ACHN (cell line): ENCODE measurements at regions not wholly inside any gene's neighbourhood (a gene's known extent, or its start where the extent isn't known, plus 50 kb on each side); places are given as distances from the start of the nearest gene placed in this dataset.

ENCODE experiments used
- DNase-seq: peaks from one replicate; pipeline ENCODE4 v3.0.0-alpha.2; 2015
- in situ Hi-C: cut with HindIII; loops from 2 replicates; pipeline ENCODE4 v1.10.0; 2017; ENCODE audit warnings: low sequenced_read_pairs, low pct_ligation_motif_present, low pct_unique_long_range_greater_than_20kb

DNA sequence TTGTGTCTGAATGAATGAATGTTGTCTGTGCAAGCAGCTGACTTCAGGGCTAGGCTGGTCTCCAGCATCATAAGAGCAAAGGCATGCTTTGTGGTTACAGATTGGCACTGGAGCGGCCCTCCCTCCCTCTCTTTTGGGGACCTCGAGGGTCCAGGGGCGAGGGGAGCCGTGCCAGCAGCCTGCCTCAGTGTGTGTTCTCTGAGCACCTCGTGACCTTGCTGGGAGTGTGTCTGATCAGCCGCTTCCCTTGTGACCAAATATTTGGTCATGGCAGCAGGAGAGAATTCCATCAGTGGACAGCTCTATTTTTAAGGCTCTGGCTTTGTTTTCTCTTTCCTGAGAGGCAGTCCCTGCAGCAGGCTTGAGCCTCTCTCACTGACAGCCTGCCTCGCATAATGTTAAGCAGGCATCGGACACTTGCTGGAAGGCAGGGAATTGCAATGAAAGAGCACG lies 329.7 kb downstream of the UQCRFS1 start:
- no peak for DNase-seq

DNA sequence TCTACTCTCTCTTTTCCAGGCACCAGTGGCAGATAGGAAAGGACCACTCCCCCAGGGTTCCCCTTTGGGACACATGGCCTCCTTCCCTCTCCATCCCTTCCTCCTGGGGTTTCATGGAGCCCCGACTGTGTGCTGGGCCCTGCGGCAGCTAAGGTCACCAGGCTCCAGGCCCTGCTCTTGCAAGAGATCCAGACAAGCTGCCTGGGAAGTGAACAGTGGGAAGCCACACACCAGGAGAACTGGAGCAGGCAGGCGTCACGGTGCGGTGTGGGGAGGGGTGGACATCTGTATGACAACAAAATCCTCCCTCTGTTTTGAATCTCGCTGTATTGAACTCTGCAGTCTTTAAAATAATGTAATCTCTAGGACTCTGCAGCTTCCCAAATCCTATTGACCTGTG lies 330.1 kb downstream of the UQCRFS1 start:
- DNase-seq: no peak
- in situ Hi-C loops: no loop called here

More for the DNA sequence above, 329.7 kb downstream of the UQCRFS1 start:
- in situ Hi-C loops: no loop called here

DNA sequence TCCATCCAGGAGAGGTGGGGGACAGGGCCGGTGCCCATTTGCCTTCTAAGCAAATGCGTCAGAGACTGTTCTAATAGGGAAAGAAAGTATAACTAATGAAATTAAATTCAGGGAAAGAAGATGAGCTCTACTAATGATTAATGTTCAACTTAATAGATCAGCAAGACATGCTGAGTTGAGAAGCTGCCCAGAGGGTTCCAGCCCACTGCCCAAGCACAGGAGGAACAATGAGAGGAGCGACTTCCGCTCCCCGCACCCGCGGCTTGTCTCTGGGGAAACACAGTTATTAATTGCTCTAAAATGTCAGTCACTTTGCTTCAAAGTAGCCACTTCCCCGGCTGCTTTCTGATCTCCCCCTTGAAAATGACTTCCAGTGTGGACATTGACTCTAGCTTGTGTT lies 331.3 kb downstream of the UQCRFS1 start:
- in situ Hi-C loops: no loop called here
- DNase-seq: no peak

DNA sequence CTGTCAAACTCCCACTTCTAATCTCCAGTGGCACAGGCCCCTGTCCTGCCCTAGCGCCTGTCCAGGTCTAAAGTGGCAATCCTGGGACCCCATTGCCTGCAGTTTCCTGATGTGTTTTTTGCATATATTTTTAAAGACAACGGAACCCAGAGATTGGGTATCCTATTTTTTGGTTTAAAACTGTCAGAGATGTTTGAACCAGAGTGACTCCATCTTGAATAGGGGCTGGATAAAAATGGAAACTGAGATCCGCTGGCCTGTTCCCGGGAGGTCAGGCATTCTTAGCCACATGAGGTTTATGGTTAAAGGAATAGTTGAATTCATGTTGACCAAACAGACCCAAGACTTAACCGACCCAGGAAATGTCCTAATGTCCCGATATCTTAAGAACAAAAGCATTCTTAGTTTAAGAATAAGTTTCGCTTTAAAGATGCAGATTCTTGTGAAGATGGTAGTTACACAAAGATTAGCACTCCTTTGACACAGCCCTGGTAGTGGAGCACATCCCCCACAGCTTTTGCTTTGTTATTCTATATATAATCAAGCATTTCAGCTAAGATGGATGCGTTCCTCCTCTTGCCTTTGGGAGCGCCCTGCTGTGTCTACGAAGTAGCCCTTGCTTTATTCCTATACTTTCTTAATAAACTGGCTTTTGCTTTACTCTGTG lies 332.1 kb downstream of the UQCRFS1 start:
- in situ Hi-C loops: no loop called here
- DNase-seq: no peak

DNA sequence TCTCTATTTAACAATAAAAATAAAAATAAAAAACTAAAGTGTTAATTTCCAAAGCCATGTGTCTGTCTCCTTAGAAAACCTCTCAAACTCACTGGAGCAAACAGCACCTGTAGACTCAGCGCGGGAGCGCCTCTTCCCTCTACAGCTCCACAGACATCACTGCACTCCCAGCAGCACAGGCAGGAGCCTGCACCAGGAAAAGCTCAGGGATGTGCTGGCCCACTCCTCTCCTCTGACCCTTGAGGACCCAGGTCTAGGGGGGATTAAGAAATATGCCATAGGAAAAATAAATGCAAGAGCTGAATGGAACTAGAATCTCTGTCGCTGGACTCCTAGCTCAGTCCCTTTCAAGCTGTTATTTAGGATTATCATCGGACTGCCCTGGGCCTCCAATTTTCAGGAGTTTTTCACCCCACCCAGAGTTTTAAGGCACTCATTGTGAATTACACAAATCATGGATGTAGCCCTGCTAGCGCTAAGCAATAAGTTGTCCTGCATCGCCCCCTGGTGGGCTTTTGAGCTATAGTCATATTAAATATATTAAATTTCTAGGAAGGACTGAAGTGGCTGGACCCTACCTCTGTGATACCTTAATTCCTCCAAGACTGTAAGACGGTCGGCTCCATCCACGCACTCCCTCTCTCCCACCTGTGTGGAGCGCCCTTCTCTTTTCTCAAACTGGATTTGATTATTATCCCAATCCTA lies 333.9 kb downstream of the UQCRFS1 start:
- DNase-seq: peak; percentile 60
- in situ Hi-C loops: no loop called here

DNA sequence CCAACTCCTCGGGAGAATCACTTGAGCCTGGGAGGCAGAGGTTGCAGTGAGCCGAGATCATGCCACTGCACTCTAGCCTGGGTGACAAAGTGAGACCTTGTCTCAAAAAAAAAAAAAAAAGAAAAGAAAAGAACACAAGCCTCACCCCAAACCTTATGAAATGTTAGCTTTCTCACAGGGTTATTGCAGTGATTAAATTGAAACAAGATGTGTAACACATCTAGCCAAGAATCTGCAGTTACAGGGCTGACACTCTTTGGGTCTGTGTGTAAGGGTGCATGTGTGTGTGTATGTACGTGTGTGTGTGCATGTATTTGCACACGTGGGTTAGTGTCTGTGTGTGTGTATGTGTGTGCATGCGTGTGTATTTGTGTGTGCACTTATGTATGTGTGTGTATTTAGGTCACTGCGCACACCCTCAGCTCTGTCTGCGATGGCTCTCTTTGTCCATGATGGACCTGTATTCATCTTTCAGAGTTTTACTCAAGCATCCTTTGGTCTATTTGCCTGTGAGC lies 336.3 kb downstream of the UQCRFS1 start:
- no peak for DNase-seq
- in situ Hi-C loops: no loop called here

DNA sequence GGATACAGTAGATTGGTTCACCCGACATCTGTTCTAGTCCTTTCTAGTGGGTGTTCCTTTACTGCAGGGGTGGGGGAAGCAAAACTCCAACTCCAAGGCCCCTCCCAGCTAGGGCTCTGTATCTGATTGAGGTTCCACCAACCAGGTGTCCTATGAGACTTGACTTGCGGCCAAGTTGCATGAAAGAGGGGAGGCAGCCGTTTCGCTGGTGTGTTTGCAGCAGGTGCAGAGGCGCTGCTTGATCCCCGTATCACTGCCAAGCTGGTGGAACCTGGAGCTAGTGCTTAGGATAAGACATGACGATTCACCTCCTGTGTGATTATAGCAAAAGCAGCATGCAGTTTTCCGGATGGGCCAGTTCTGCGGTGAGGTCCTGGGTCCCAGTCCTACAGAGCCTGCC lies 338.2 kb downstream of the UQCRFS1 start:
- in situ Hi-C loops: no loop called here
- DNase-seq: no peak

DNA sequence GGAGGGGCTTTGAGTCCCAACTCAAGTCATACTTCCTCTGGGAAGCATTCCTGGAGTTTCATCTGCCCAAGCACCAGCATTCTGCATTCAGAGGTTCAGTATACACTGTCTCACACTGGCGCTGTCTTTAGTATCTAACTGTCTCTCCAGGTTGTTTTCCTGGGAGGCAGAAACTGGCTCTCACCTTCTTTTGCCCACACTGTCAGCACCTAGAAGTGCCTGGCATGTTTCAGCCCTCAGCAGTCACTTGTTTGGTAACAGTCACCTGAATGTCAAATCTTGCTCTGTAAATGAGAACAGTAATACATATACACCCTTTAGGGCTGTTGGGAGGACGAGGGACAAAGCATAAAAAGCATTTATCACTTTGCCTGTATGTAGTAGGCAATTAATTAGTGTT lies 339.6 kb downstream of the UQCRFS1 start:
- in situ Hi-C loops: no loop called here
- no peak for DNase-seq

DNA sequence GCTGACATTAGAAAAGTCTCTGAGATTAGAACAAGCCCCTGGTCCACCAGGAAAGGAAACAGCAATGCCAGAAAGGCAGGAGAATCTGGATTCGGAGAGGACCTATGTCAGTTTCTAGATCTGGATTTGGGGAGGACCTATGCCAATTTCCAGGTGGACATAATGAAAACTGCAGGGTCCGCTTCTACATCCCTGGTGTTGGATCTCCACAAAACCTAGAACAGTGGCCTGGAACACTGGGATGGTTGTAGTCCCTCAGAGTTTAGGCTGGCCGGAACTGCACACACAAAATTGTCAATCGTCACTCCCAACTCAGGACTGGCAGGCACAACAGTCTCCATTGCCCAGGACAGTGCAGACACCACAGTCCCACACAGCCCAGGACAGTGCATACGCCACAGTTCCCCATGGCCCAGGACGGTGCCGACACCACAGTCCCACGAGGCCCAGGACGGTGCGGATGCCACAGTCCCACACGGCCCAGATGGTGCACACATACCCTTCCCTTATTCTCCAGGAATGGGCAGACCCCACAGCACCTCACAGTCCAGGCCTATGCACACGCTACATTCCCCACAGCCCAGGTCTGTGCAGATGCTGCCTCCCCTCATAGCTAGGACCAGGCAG lies 341.7 kb downstream of the UQCRFS1 start:
- in situ Hi-C loops: no loop called here
- no peak for DNase-seq

DNA sequence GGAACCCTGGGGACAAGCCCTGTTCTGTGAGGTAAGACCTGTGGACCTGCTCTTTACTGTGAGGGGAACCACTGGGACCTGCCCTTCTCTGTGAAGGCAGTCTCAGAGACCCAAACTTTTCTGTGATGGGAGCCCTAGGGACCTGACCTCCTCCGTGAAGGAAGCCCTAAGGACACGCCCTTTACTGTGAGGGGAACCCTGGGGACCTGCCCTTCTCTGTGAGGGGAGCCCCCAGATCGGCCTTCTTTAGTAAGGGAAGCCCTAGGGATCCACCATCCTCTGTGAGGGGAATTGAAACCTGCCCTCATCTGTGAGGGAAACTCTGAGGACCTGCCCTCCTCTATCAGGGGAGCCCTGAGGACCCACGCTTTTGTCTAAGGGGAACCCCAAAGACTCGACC lies 343.5 kb downstream of the UQCRFS1 start:
- in situ Hi-C loops: no loop called here
- no peak for DNase-seq

DNA sequence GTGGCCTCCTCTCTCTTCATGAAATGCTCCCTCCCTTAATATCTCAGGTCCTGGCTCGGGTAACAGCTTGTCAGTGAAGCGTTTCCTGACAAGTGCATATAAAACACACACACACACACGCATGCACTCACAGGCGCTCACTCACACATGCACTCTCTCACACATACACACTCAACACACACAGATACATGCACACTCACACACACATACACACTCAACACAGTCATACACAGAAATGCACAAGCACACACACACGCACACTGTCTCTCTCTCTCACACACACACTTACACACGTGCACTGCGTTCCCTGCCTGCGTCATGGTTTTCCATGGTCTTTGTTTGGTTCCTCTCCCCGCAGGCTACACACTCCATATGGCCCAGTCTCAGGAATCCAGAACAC lies 344.1 kb downstream of the UQCRFS1 start:
- in situ Hi-C loops: no loop called here
- DNase-seq: no peak

DNA sequence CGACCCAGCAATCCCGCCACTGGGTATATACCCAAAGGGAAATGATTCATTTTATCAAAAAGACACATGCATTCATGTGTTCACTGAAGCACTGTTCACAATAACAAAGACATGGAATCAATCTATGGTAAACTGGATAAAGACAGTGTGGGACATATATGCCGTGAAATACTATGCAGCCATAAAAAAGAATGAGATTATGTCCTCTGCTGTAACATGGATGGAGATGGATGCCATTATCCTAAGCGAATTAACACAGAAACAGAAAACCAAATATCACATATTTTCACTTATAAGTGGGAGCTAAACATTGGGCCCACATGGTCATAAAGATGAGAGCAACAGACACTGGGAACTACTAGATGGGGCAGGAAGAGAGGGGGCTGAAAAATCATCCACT lies 345.0 kb downstream of the UQCRFS1 start:
- DNase-seq: no peak
- in situ Hi-C loops: no loop called here

DNA sequence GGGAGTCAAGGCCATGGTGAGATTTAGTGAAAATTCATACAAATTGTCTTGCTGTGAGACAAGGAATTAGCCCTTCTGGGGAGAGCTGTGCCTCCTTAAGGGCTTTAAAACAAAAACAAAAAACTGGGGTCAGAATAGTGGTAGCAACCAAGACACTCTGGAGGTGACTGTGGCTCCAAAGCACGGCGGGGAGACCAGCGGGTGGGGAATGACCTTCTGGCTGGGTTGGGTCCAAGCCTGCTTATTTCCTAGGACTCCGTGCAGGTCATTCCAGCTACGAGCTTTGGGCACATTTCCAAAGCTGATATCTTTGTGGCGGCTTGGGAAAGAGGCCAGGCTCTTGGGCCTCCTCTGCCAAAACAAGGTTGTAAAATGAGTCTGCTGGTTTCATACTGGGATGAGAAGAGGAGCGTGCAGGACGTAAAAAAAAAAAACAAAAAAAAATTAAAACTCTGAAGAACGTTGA lies 348.3 kb downstream of the UQCRFS1 start:
- no peak for DNase-seq
- in situ Hi-C loops: no loop called here

DNA sequence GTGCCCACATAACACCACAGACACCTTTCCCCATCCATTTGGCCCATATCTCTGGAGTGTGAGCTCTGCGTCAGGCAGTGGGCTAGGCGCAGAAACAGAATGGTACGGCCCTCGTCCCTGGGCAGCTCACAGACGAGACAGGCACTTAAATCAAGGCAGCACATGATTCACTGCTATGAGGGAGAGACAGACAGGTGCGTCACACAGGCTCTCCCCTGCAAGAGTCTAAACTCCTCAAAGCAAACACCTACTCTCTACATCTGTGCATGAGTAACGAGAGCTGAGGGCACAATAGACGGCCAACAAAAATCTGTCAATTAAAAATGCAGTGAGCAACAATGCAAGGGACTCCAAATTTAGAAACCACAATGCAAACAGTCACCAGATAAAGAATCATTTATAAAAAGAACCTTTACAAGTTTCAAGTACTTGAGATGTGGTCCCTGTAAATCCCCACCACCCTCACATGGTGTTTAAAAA lies 348.9 kb downstream of the UQCRFS1 start:
- DNase-seq: no peak
- in situ Hi-C loops: no loop called here

DNA sequence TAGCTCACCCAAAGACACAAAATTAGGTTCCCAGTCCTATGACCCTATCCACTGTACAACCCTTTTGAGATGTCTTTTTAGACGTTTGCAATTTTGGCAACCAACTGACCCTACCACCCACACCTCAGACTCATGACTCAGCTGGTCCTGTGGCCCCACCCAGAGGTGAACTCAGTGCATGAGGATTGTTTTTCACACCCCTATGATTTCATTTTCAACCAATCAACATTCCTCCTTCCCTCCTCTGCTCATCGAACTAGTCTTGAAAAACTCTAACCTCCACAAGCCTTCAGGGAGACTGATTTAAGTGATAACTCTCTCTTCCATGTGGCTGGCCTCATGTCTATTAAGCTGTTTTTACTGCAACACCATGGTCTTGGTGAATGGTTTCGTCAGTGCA lies 350.7 kb downstream of the UQCRFS1 start:
- in situ Hi-C loops: no loop called here
- no peak for DNase-seq

DNA sequence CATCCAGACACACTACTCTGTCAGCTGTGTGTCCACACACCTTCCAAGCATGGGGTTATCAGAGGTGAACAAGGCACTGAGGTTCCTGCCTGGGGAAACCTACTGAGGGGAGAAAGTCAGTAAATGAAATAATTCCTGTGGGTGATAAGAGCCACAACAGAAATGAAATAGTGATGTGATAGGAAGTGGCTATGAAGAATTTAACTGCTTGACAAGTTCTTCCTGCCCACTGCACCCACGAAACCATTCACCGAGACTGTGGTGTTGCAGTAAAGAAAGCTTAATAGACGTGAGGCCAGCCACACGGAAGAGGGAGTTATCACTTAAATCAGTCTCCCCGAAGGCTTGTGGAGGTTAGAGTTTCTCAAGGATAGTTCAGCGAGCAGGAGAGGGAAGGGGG lies 353.1 kb downstream of the UQCRFS1 start:
- in situ Hi-C loops: no loop called here
- DNase-seq: no peak

DNA sequence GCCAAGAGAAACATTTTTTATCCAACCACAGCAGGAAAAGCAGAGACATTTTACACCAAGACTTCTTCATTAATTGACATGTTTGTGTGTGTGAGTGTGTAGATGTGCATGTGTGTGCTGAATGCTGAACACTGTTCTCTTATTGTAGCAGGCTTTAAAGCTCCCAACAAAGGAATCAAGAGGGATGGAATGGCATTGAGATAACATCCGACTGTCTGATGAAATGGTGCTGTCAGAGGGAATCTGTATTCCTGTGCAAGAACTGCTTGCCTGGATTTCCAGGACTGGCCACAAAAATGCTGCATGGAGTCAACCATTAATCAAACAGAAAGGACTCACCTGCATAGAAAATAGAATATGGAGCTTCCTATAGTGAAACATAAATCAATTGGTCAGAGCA lies 354.0 kb downstream of the UQCRFS1 start:
- no peak for DNase-seq
- in situ Hi-C loops: no loop called here

DNA sequence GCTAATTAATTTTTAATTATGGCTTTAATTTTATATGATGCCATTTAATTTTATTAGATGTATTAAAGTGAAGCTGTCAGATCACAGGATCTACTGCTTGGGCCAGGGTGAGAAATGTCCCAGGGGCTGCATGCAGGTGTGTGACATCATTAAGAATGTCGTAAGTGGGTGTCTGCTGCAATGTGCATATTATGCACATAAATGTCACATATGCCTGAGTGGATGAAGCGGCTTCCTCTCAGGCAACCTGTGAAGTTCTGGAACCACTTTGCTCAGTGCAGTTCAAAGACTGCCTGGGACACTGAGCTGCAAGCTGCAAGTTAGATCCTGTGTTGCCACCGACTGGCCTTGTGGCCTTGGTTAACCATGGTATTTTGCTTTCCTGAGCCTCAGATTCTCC lies 355.0 kb downstream of the UQCRFS1 start:
- no peak for DNase-seq
- in situ Hi-C loops: no loop called here

DNA sequence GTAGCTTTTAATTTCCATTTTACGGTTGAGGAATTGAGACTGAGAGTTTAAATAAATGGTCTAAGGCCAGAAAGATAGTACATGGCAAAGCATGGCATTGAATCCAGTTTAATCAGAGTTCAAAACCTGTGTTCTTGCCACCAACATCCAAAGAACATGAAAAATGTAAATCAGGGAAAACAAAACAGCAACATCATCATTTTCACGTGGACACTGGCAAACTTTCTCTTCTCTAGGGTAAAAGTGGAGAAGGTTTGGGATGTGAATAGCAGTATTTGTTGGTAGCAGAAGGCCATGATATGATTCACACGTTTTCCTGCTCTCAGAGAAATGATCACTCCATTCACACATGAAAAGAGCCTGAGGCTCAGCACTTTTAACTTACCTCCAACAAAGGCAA lies 357.7 kb downstream of the UQCRFS1 start:
- DNase-seq: no peak

More for the DNA sequence above, 357.7 kb downstream of the UQCRFS1 start:
- in situ Hi-C loops: no loop called here
